Ramos (cell line): ENCODE measurements at regions not wholly inside any gene's neighbourhood (a gene's known extent, or its start where the extent isn't known, plus 50 kb on each side); places are given as distances from the start of the nearest gene placed in this dataset.

Source experiments
- in situ Hi-C: fragments of 300-500 bp; cut with MboI; formaldehyde crosslinking; loops from one replicate; pipeline ENCODE4 v1.14.3; 2022; ENCODE audit warnings: low sequenced_read_pairs; ENCODE audit not compliant: unreplicated experiment

GRCh38 chr2:151091583-151091982 is 170.1 kb downstream of the RBM43 start:
- in situ Hi-C loops = no loop called here

DNA sequence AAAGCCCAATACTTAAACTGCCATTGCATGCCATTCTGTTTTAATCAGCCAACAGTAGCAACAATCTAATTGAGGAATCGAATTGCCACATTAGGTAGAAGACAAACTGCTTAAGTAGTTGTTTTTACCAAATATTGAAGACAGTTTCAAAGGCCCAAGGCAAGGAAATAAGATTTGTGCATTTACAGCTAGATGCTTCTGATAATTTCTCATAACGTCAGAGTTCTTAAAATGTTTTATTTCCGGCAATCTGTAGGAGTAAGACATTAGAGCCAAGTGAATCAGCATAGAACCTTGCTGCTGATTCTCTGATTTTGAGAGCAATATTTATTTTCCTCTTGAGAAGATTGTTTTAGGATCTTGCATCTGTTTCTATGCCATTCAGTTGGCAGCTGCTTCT is 174.3 kb downstream of the RBM43 start:
- in situ Hi-C loops = no loop called here

DNA sequence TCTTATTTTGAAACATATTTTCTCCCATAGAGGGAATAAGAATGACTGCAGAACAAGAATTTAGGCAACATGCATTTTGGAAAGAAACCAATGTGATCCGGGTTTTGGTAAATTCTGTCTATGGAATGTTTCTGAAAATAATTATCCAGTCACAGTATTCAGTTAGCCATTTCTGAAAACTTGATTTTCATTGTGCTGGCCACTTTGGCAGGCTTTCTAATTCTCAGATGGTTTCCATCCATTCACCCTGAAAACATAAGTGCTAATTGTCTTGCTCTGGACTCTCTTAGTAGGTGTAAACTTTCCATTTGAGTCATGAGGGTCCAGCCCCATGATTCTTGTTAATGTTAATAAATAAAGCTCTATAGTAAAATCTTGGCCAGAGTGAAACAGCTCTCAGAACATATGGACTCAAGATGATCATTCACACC is 176.5 kb downstream of the RBM43 start:
- in situ Hi-C loops = no loop called here

- in situ Hi-C loops = no loop called here
These were observed 177.5 kb downstream of the RBM43 start for GRCh38 chr2:151083856-151084795.

DNA sequence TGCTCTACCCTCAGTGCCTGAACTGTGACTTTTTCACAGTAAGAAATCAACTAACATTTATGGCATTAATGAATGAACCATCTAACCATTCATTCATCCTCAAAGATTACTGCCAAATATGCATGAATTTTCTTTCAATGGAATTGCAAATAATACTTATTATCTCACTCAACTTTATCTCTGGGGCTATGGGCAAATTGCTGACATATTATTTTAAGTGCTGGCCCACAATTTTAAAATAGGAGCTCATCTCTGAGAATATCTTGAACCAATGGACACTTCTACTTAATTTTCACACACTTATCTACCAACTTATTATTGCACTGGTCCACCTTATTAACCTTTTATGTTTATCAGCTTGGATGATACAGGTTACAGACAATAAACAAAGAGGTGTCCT is 182.8 kb downstream of the RBM43 start:
- in situ Hi-C loops = no loop called here

- in situ Hi-C loops = loop anchor here (25.0 kb wide), 1 partner anchor 1485 kb away; the partner anchor contains the start of gene MMADHC
These were observed 189.8 kb downstream of the RBM43 start for GRCh38 chr2:151071906-151072305.

DNA sequence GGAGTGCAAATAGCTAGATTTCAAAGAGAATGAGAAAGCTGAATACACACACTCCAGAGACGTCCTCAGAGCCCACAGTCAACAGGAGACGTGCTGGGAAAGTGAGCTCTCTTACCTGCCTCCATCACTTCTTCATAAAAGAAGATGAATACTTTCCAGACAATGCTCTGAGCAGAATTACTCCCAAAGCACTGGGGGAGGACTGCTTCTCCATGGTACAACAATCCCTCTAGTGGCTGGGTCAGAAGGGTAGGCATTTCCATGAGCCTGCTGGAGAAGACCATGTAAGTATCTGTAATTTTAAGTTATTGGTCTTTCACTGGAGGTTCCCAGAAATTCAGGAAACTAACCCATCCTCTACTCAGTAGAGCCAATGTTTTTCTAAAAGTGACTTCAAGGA is 190.3 kb downstream of the RBM43 start:
- in situ Hi-C loops = loop anchor here (25.0 kb wide), 1 partner anchor 1484 kb away; the partner anchor contains the start of gene MMADHC

GRCh38 chr2:151070253-151070652 is 191.4 kb downstream of the RBM43 start:
- in situ Hi-C loops = loop anchor here (25.0 kb wide), 1 partner anchor 1483 kb away; the partner anchor contains the start of gene MMADHC

DNA sequence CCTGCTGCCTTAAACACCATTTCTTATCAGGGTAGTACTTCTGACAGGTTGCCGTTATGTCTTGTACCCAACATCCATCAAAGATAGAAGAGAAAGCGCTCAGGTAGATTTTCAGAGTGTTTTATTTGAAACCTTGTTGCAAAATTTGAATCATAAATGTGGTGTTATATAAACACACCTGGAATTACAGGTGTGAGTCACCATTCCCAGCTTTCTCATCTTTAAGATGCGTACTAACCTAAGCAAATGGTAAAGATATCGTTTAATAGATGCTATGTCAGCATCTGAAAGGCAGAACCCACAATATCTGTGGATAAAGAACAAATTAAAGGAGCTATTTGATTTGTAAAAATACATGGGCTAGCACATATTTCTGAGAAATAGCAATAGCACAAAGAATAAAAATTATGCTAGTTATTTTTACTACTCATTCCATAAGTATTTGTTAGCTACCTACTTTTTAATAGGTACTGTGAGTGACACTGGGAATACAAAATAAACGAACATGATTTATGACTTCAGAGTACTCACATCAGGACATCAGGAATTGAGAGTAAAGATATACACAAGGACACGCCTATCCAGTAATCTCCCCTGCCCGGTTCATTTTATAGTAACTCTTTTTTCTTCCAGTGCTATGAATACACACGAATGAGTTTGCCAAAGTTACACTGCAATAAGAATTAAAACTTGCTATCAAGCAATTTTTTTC is 193.8 kb downstream of the RBM43 start:
- in situ Hi-C loops = loop anchor here (25.0 kb wide), 1 partner anchor 1481 kb away; the partner anchor contains the start of gene MMADHC

GRCh38 chr2:151063271-151063670 is 198.4 kb downstream of the RBM43 start:
- in situ Hi-C loops = loop anchor here (25.0 kb wide), 1 partner anchor 1476 kb away; the partner anchor contains the start of gene MMADHC

DNA sequence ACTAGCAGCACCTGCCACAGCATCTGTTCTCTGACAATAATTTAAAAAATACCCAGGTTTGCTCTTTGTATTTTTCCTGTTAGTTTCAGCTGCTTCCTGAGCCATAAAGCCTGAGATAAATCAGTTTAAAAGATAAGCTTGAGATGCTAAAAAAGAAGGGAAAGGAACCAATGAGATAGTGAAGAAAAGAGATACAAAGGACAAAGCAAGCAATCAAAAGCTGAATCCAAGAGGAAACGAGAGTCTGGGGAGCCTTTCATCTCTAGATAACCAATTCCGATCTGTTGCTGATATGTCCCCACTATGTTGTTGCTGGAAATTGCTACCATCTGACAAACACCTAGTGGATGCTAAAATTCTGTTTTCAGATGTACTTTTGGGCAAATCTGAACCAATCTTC is 201.4 kb downstream of the RBM43 start:
- in situ Hi-C loops = loop anchor here (25.0 kb wide), 1 partner anchor 1473 kb away; the partner anchor contains the start of gene MMADHC

DNA sequence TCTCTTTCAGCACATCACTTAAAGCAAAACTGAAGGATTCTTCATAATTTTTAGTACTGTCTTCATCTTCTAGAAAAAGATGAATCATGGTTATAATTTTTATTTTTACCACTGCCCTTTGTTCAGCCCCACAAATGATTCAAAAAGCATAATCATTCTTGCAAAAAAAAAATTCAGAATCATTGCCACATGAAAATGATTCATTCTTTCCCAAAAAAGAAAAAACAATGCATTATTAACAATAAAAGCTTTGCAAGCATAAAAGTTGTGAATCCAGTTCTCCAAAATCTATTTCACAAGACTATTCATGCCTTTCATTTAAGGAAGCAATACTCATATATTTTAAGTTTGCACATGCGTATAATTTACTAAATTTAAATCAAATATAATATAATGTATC is 204.8 kb downstream of the RBM43 start:
- in situ Hi-C loops = loop anchor here (25.0 kb wide), 1 partner anchor 1470 kb away; the partner anchor contains the start of gene MMADHC

GRCh38 chr2:151053661-151053990 is 208.0 kb downstream of the RBM43 start:
- in situ Hi-C loops = loop anchor here (25.0 kb wide), 1 partner anchor 1466 kb away; the partner anchor contains the start of gene MMADHC

- in situ Hi-C loops = loop anchor here (25.0 kb wide), 1 partner anchor 1466 kb away; the partner anchor contains the start of gene MMADHC
These were observed 208.6 kb downstream of the RBM43 start for GRCh38 chr2:151052850-151053660.

DNA sequence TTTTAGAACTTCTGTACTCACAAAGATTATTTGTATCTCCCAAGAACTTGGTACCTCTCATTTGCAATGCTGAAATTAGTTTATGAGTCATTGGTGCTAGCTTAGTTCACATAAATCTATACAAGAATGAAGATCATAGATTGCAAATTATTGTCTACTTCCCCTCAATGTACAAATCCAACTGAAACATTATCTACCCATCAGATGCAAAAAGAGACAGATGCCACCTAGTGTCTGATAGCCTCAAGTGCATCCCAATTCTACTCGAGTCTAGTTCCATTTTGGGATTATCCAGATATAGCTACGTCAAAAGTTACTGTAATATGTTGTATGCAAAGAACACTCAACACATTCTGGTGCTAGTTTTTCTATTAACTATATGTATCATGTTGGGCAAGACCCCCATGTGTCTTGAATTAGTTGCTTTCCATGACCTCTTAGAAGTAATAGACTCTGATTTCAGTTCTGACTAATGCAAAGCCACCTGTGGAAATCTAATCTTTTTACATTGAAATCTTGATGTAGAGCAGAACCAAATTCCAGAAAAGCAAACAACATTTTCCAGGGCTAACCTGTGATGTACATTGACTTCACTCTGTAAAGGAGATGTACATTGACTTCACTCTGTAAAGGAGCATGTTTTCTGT is 210.0 kb downstream of the RBM43 start:
- in situ Hi-C loops = loop anchor here (25.0 kb wide), 1 partner anchor 1464 kb away; the partner anchor contains the start of gene MMADHC

GRCh38 chr2:151049746-151050145 is 211.9 kb downstream of the RBM43 start:
- in situ Hi-C loops = loop anchor here (25.0 kb wide), 1 partner anchor 1462 kb away; the partner anchor contains the start of gene MMADHC

DNA sequence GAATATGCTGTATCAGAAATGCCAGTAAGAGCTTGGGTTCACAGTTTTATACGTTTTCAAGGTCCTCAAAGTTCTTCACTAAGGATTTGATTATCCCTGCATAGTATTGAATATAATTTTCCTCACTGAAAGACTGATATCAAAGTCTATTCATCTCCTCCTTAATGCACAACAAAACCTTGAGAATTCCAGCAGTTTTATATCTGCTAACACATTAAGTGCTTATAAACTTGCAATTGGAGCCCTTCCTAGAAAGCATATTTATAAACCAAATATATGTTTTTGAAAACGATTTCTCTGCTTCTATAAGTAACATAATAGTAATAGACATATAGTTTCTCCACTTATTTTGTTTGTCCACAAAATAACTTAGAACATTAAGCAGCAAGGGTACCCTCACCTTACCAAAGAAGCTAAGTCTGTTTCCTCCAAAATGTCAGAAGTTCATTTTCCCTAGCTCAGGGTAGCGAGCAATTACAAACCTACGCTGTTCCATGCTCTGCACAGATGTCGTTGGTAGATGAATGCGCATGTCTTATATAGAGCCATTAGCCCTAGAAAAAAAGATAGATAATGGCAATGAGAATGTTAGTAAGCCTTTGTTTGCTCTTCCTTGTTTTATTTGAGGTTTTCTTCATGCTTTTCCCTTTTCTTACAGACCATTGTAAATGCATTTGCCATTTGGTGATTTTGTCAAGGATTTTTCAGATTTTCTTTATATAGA is 213.2 kb downstream of the RBM43 start:
- in situ Hi-C loops = no loop called here

- in situ Hi-C loops = no loop called here
These were observed 218.2 kb downstream of the RBM43 start for GRCh38 chr2:151043484-151043883.

GRCh38 chr2:151042964-151043363 is 218.7 kb downstream of the RBM43 start:
- in situ Hi-C loops = no loop called here
